Coronary artery (tissue), 2 donors: ENCODE measurements at regions not wholly inside any gene's neighbourhood (a gene's known extent, or its start where the extent isn't known, plus 50 kb on each side); places are given as distances from the start of the nearest gene placed in this dataset.

Source experiments
- DNase-seq: peaks from one replicate; pipeline ENCODE4 v3.0.0-alpha.2; 2017; ENCODE audit warnings: low spot score
- H3K27ac ChIP-seq, 2 donors: fragments of 200-600 bp; sonication (generic); one replicate each; pipeline ENCODE4 v1.5.1; 2016 to 2019
- H3K4me3 ChIP-seq: fragments of 200-600 bp; sonication (generic); 2 replicates; pipeline ENCODE4 v1.5.1; 2016; ENCODE audit warnings: mild to moderate bottlenecking, moderate library complexity
- CTCF ChIP-seq: fragments of 200-600 bp; sonication (generic); IDR thresholded peaks from one replicate; pipeline ENCODE4 v1.5.1; 2019; ENCODE audit warnings: antibody characterized with exemption

- H3K27ac ChIP-seq = no peak overlapping the region
- TF ChIP-seq CTCF = no peak
- no peak for DNase-seq
- H3K4me3 ChIP-seq = no peak overlapping the region
Observed at GRCh38 chr9:118269623-118270022, 565.4 kb downstream of the TLR4 start.

GRCh38 chr9:118271331-118271730 lies 567.1 kb downstream of the TLR4 start:
- H3K4me3 ChIP-seq = no peak overlapping the region
- no peak for DNase-seq
- H3K27ac ChIP-seq = no peak overlapping the region
- TF ChIP-seq CTCF = no peak

GRCh38 chr9:118271936-118272335 lies 567.7 kb downstream of the TLR4 start:
- DNase-seq = no peak
- Histone ChIP-seq H3K4me3 (no peak overlapping the region), H3K27ac (no peak overlapping the region)
- no peak for TF ChIP-seq CTCF

- TF ChIP-seq CTCF = no peak
- no peak overlapping the region for H3K27ac ChIP-seq
- no peak for DNase-seq
- no peak overlapping the region for H3K4me3 ChIP-seq
Observed at GRCh38 chr9:118273048-118273447, 568.8 kb downstream of the TLR4 start.

DNA sequence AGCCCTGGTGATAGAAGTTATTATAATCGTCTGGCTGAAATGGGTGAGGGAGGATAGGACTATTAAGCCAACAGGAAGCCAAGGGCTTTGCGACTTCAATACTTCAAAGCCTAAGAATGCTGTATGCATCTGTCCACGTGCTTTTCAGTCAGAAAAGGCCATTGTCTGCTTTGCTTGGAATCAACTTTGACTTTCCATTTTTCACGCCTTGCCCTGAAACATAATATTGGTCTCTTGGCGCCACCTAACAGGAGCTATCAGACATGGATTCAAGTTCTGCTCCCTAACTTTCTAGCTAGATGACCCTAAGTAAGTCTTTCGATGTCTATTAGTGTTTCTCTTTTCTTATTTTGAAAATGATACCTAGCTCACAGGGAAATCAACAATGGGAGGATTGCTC lies 572.6 kb downstream of the TLR4 start:
- no peak for TF ChIP-seq CTCF
- DNase-seq = no peak
- H3K27ac ChIP-seq = no peak overlapping the region
- H3K4me3 ChIP-seq = no peak overlapping the region

DNA sequence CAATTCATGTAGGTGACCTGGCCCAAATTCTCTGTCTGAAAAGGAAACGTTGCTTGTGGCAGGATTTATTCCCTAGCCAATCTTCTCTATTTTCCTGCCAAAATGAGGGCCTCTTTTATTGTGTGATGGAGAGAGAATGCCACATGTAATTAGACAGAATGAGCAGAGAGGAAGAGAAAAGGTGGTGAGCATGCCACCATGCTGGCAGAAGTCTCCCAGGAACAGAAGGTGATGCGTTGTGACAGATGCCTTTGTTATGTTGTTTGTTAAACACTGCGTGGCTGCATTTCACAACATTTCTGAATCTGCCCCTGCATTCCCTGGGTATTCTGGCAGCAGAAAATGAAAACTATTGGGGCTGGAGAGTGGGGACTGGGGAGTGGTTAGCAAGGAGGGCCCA lies 577.6 kb downstream of the TLR4 start:
- Histone ChIP-seq H3K4me3 (no peak overlapping the region), H3K27ac (no peak overlapping the region)
- no peak for DNase-seq
- no peak for TF ChIP-seq CTCF

DNA sequence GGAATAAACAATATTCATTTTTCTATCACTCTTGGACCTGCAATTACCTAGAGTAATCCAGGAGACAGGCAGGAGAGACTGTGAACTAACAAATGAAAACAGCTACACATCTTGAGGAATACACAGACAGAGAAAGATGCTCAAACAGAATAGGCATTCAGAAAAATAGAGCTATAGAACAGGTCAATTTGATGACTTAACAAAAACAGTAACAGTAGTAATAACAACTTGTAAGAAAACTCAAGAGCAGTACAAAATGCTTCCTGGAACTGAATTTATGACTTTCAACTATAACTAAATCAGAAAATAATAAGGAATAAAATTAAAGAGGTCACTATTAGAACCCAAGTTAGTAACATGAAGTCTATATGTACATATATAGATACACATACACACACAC lies 579.3 kb downstream of the TLR4 start:
- no peak for TF ChIP-seq CTCF
- no peak overlapping the region for H3K4me3 ChIP-seq
- DNase-seq = no peak
- no peak overlapping the region for H3K27ac ChIP-seq
